WERI-Rb-1 (cell line): ENCODE measurements at regions not wholly inside any gene's neighbourhood (a gene's known extent, or its start where the extent isn't known, plus 50 kb on each side); places are given as distances from the start of the nearest gene placed in this dataset.

Experiments used
- DNase-seq: peaks from one replicate; pipeline ENCODE4 v3.0.0-alpha.2; 2020
- H3K27ac ChIP-seq: fragments of 250-450 bp; sonication (Bioruptor Pico); 2 replicates; pipeline ENCODE4 v1.5.1; 2020; ENCODE audit warnings: mild to moderate bottlenecking, moderate library complexity
- H3K27me3 ChIP-seq: fragments of 250-450 bp; sonication (Bioruptor Pico); 2 replicates; pipeline ENCODE4 v1.5.1; 2021; ENCODE audit warnings: mild to moderate bottlenecking, low read depth, moderate library complexity; ENCODE audit not compliant: insufficient read depth, severe bottlenecking
- H3K36me3 ChIP-seq: fragments of 250-450 bp; sonication (Bioruptor Pico); 2 replicates; pipeline ENCODE4 v1.5.1; 2020; ENCODE audit warnings: mild to moderate bottlenecking, moderate library complexity
- H3K4me3 ChIP-seq: 2 replicates; pipeline ENCODE4 v1.5.1; 2011; ENCODE audit warnings: low read depth, mild to moderate bottlenecking, control low read depth, low read length
- H3K9me3 ChIP-seq: fragments of 250-450 bp; sonication (Bioruptor Pico); 2 replicates; pipeline ENCODE4 v1.5.1; 2021; ENCODE audit warnings: mild to moderate bottlenecking, moderate library complexity; ENCODE audit not compliant: severe bottlenecking
- CTCF ChIP-seq: IDR thresholded peaks from 2 replicates; pipeline ENCODE4 v1.5.1; 2011; ENCODE audit warnings: low read depth, mild to moderate bottlenecking, control low read depth, inconsistent platforms, low read length

DNA sequence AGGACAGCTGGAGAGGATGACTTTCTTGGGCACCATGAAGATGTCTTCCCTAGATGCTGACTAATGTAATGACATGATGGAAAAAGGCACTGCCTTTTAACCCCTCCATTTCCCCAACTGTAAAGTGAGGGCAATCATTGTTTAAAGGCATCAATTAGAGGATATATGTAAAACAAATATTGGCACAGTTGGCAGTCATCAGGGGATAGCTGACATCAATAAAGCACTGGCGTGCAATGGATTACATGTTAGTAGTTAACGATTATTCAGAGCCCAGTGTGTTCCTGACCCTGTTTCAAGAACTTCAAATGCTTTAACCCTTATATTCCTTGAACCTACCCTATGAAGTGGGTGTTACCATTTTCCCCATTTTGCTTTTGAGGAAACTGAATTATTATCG is 100.7 kb downstream of the TMEM114 start:
- Histone ChIP-seq H3K27ac (no peak overlapping the region), H3K9me3 (no peaks in the 10 kb centered on the region), H3K27me3 (peaks cover 89% of the 10 kb centered on the region), H3K4me3 (no peak overlapping the region), H3K36me3 (no peaks in the 10 kb centered on the region)
- no peak for TF ChIP-seq CTCF
- no peak for DNase-seq

DNA sequence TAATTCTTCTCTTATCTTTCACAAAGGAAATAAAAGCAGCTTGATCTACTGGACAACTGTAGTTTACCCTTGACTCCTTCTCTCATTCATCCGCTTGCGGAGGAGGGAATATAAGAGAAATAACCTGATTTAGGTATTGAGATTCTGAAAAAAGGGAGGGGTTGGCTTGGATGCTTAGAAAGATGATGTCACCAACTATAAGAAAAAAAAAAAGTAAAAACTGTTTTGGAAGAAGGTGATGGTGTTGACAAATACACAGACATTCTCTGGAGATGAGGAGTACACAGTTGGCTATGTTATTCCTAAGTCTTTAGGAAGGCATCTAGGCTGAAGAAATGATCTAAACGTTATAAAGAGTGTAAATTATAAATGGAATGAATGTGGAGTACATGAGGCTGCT is 103.3 kb downstream of the TMEM114 start:
- no peak for TF ChIP-seq CTCF

GRCh38 chr16:8483396-8483795 is 106.9 kb downstream of the TMEM114 start:
- no peak overlapping the region for H3K4me3 ChIP-seq
- DNase-seq, result no peak
- H3K27ac ChIP-seq, result no peak overlapping the region
- no peaks in the 10 kb centered on the region for H3K36me3 ChIP-seq
- no peaks in the 10 kb centered on the region for H3K9me3 ChIP-seq
- TF ChIP-seq CTCF, result no peak
- H3K27me3 ChIP-seq, result peaks cover 79% of the 10 kb centered on the region

More for the DNA sequence above, 103.3 kb downstream of the TMEM114 start:
- no peaks in the 10 kb centered on the region for H3K36me3 ChIP-seq
- no peak for DNase-seq
- H3K27ac ChIP-seq, result no peak overlapping the region
- peaks cover 88% of the 10 kb centered on the region for H3K27me3 ChIP-seq
- H3K9me3 ChIP-seq, result no peaks in the 10 kb centered on the region
- H3K4me3 ChIP-seq, result no peak overlapping the region

DNA sequence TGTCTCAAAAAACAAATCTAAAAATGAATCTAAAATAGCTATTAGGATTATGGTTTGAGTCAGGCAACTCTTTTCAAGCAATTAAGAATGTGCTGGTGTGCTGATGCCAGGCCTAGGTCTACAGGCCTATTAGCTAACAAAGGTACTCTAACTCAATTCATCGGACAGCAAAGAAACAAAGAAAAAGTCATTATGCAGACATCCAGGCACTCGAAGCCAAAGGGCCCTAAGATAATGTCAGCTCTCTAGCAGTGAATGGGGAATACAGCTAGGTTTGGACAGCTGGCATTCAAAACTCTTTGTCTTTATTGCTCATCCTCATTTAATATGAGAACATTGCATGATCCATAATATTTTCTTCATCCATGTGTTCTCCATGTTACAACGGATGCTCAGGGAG is 108.5 kb downstream of the TMEM114 start:
- Histone ChIP-seq H3K27ac (no peak overlapping the region), H3K36me3 (no peaks in the 10 kb centered on the region), H3K27me3 (peaks cover 66% of the 10 kb centered on the region), H3K9me3 (no peaks in the 10 kb centered on the region), H3K4me3 (no peak overlapping the region)
- no peak for DNase-seq
- no peak for TF ChIP-seq CTCF

DNA sequence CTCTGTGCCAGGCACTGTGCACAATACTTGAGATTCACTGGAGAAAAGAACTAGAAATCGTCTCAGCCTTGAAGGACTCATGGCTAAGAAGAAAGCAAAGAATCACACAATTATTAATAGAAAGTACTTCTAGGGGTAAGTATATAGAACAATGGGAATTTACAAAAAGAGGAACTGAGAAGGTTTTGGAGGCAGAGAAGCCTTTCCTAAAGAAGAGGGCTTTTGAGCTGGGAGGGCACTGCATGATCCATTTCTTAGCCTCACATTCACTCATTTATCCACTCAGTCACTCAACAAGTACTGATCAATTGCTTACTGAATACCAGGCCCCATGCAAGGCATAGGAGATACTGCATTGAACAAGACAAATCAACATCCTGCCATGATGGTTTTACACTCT is 113.5 kb downstream of the TMEM114 start:
- Histone ChIP-seq H3K27ac (no peak overlapping the region), H3K4me3 (no peak overlapping the region), H3K27me3 (peaks cover 53% of the 10 kb centered on the region), H3K36me3 (no peaks in the 10 kb centered on the region), H3K9me3 (no peaks in the 10 kb centered on the region)
- DNase-seq, result no peak
- no peak for TF ChIP-seq CTCF

DNA sequence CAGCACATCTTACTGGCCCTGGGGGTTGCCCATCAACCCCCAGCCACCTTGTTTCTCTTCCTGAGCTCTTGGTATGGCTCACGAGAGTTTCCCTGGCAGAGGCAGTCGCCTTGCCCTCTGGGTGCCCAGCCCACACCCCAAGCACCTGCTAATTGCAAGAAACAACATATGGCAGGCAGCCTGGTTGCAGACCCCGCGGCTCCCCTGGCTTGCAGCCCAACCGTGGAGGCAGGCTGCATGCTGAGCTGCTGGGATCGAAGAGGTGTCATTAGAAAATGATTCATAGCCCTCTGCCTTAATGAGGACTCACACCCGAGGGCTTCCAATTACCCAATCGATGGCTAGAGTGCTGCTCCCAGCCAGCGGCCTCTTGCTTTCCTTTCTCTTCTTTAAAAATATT is 115.7 kb downstream of the TMEM114 start:
- Histone ChIP-seq H3K27me3 (peaks cover 46% of the 10 kb centered on the region), H3K27ac (no peak overlapping the region), H3K9me3 (no peaks in the 10 kb centered on the region), H3K36me3 (no peaks in the 10 kb centered on the region), H3K4me3 (no peak overlapping the region)
- no peak for DNase-seq
- TF ChIP-seq CTCF, result no peak
